Erythroblast (primary cell): ENCODE measurements at regions not wholly inside any gene's neighbourhood (a gene's known extent, or its start where the extent isn't known, plus 50 kb on each side); places are given as distances from the start of the nearest gene placed in this dataset.
"Not testable (repeated sequence)": the region's sequence is repeated elsewhere in the genome, so short reads cannot be mapped to it uniquely, and the experiment has no call there.

ENCODE experiments used
- DNase-seq, 2 experiments: peaks; one replicate each; lab custom pipeline; 2025; lab: John Stamatoyannopoulos, UW
- GATA1 ChIP-seq: IDR thresholded peaks from 2 replicates; pipeline ENCODE4 v1.6.1; 2011; ENCODE audit warnings: low read depth, mild to moderate bottlenecking, control low read depth, low read length, moderate library complexity
- POLR2A ChIP-seq: IDR thresholded peaks from 2 replicates; pipeline ENCODE4 v1.6.1; 2011; ENCODE audit warnings: mild to moderate bottlenecking, low read length

DNA sequence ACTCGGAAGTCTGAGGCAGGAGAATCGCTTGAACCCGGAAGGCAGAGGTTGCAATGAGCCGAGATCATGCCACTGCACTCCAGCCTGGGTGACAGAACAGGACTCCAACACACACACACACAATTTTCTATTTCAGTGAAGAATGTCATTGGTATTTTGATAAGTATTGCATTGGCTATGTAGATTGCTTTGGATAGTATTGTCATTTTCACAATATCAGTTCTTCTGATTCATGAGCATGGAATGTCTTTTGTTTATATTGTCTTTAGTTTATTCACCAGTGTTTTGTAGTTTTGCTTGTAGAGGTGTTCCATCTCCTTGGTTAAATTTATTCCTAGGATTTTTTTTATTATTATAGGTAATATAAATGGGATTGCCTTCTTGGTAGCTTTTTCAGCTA, 693.4 kb upstream of the SYT4 start:
- TF ChIP-seq GATA1 (no peak), POLR2A (no peak)
- no peak for DNase-seq

DNA sequence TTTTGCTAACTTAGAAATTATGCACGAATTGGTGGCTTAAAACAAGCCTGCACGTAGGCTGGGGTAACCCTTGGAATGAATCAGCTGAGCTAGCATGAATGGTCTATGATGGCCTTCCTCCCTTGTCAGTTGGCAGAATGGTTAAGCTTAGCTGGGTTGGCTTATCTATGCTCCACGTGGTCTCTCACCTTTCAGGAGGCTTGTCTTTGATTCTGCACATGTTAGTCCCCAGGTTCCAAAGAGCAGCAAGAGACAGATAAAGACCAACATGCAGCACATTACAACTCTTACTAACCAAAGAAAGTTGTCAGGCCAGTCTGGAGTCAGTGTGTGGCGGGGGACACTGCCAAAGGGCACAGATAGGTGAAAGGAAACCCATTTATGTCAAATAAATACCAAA, 700.9 kb upstream of the SYT4 start:
- no peak for DNase-seq

DNA sequence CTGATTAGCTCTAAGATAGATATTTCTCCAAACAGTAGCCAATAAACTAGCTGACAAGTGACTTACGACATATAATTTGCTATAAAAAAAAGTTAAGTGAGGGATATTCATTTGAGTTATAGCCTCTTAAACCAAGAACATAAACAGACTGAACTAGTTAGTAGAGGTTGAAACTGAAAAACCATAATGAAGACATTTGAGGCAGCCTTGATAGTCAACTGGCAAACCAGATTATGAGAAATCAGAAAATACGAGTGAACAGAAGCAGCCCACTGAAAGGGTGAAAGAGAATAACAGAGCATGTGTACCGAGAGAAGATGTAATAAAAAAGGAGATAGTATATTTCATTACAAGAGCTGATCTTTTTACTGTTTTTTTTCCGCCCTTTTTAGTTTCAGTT, 698.1 kb upstream of the SETBP1 start:
- no peak for TF ChIP-seq POLR2A
- no peak for TF ChIP-seq GATA1
- no peak for DNase-seq

More for the DNA sequence above, 700.9 kb upstream of the SYT4 start:
- no peak for TF ChIP-seq POLR2A
- no peak for TF ChIP-seq GATA1

DNA sequence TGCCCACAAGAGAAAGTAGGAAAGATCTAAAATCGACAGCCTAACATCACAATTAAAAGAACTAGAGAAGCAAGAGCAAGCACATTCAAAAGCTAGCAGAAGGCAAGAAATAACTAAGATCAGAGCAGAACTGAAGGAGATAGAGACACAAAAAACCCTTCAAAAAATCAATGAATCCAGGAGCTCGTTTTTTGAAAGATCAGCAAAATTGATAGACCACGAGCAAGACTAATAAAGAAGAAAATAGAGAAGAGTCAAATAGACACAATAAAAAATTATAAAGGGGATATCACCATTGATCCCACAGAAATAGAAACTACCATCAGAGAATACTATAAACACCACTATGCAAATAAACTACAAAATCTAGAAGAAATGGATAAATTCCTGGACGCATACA, 693.6 kb upstream of the SETBP1 start:
- not testable (repeated sequence) for DNase-seq

DNA sequence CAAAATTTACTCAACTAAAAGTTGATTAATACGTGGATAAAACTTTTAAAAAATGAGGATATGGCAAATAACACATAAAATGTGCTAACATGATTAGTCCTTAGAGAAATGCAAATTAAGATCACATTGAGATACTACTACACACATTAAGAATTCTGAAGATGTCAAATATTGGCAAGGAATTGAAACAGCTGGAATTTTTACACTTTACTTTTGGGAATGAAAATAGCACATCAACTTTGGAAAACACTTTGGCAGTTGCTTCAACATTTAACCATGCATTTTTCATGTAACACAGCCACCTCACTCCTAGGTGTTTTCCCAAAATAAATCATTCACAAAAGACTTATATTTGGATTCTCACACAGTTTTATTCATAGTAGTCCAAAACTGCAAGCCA, 687.9 kb upstream of the SETBP1 start:
- no peak for TF ChIP-seq POLR2A
- no peak for TF ChIP-seq GATA1

DNA sequence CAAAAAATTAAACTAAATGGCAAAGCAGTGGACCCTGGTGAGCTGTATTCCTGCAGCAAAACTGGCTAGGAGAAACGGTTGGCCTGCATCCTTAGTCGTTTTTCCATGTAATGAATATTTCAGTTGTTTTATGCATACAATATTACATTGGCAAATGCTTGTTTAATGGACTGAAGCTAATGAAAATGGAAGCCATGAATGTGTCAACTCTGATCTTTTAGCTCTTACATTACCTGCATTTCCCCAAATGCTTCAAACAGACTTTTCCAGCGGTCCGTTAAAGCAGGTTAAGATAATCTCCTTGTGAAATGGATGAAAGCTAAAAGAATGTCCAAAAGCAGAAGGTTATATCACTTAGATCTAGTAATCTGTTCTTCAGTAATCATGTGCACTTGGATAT, 686.3 kb upstream of the SETBP1 start:
- no peak for DNase-seq
- TF ChIP-seq POLR2A (no peak), GATA1 (no peak)

More for the DNA sequence above, 687.9 kb upstream of the SETBP1 start:
- DNase-seq = no peak

DNA sequence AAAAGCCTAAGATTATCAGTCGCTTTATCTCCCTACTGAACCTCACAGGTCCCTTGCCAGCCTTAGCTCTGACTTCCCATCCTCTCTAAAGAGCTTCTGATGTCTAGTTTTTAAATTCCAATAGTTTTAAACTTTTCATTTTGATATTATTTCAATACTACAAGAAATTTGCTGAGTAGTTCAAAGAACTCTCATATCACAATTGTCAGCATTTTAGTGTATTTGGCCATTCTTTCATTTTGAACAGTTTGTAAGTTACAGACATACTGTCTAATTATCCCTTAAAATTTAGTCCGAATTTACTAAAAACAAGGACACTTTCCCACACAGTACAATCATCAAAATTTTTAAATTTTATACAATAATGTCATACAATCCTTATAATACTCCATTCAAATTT, 666.8 kb upstream of the SETBP1 start:
- TF ChIP-seq POLR2A (no peak), GATA1 (no peak)
- no peak for DNase-seq

DNA sequence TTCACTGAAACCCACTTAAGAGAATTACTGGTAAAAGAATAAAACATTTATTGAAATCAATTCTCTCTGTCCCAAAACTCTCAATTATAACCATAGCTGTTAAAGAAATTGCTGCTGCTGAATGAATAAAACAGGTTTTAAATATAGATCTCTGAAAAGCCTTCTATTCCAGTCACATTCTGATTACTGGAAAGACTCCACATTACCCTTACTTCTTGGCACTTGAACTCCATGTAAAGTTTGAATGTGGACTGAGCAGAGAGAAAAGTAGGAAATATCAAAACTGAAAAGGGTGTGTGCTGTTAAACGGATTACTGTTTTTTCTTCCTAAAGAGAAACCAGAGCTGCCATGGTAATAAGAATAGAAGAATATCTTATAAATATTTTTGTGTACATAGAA, 655.3 kb upstream of the SETBP1 start:
- no peak for TF ChIP-seq GATA1
- no peak for TF ChIP-seq POLR2A
- DNase-seq = no peak

DNA sequence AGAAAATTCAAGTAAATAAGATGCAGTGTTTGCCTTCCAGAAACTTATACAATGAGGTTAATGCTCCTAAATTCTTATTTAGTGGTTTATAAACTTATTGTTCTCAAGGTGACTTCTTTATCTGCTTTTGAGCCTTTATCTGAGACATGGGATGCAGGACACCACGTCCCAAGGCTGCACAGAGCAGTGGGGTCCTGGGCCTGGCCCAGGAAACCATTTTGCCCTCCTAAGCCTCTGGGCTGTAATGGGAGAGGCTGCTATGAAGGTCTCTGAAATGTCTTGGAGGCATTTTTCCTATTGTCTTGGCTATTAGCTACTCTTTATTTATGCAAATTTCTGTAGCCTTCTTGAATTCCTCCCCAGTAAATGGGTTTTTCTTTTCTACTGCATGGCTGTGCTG, 652.6 kb upstream of the SETBP1 start:
- TF ChIP-seq POLR2A (no peak), GATA1 (no peak)
- no peak for DNase-seq

DNA sequence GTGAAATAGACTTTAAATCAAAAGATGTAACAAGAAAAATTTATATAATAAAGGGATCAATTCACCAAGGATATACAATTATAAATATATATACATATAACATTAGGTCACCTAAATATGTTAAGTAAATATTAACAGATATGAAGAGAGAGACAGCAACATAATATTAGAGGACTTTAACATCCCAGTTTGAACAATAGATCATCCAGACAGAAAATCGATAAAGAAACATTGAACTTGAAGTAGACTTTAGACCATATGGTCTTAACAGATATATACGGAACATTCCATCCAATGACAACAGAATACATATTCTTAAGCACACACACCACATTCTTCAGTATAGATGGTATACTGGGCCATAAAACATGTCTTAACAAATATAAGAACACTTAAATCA, 649.6 kb upstream of the SETBP1 start:
- no peak for TF ChIP-seq GATA1
- no peak for TF ChIP-seq POLR2A
- DNase-seq = no peak

DNA sequence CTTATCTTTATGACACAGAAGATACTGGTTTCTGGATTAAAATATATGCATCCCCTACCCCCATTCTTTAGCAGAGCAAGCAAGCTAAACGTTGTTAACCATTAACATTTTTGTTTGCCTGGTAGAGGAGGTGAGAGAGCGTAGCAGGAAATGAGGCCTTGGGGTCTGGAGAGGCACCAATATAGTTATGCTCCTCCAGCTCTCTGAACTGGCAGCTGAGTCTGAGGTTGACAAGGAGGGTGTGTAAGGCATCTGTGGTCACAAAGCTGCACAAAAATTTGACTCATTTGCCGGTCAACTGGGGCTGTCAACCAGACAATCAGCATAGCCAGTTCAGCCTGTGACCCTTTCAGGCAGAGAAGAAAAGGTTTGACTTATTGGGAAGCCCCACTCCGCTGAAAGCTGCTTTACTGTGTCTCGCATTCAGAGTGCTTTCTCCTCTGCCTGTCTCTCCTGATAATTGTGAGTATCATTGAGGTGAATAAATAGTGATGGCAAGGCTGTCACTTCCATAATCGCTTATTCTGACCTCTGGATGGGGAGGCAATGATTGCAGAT, 647.5 kb upstream of the SETBP1 start:
- TF ChIP-seq POLR2A (no peak), GATA1 (no peak)
- no peak for DNase-seq

DNA sequence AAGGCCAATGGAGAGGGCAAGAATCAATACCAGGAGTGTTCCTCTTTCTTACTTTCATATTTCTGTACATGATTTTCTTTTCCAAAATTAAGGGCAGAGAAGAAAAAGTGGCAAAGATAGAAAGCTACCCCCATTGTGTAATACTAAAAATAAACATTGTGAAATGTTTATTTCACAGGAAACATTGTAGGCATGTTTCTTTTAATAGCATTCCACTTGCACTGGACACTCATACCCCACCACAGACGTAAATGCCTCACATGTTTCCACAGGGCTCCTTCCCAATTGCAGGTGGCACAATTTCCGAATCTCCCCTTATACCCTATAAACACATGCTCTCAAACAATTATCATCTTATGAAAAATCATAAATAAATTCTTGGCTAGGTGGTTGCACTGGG, 645.1 kb upstream of the SETBP1 start:
- TF ChIP-seq POLR2A (no peak), GATA1 (no peak)
- DNase-seq = no peak

DNA sequence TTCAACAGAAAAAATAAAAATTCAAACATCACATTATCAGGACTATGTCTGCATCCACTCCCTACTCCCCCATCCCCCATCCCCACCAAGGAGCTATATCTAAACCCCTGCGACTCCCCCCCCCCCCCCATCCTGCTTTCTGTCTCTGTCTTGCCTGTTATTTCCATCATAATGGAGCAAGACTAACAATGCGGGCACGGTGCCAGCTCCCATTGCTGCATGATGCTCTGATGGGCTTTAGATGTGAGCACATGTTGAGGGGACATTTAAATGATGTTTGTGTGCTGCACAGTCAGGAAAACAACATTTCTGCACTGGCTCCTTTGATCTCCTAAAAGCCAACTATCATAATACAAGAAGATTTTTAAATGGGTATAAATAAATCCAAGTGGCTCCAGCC, 644.2 kb upstream of the SETBP1 start:
- no peak for TF ChIP-seq POLR2A
- no peak for TF ChIP-seq GATA1
- no peak for DNase-seq

DNA sequence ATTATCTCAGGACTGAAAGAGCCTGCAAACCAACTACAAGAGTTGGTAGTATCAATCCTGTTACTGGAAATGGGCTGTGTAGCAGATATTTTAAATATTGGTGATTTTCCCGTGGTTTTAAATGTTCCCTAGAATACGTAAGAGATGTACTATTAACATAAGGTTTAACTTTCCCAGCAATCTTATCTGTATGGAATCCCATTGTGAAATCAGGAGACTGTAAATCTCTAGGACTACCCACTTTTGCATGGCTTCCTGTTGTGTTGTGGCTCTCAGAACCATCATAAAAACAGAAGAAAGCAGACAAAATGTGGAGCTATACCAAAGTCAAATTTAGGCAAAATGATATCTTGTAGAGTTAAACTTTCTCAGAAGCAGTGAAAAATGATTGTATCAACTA, 641.5 kb upstream of the SETBP1 start:
- DNase-seq = no peak
- TF ChIP-seq GATA1 = no peak
- no peak for TF ChIP-seq POLR2A

DNA sequence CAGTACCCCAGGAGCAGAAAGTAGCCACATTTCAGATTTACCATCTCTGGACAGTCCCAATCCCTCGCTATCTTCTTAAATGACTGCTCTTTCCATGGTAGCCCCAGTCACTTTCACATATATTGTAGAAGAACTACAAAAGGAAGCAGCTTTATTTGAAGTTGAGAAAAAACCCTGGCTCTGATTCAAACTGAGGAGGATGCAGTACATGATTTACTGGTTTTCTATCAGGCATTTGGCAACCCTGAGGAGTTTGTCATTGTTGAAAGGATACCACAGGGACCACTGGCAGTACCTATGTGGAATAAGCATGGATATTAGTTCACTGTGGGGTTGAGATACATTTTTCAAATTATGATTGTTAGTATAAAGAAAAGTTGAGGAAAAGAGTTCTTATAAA, 640.9 kb upstream of the SETBP1 start:
- TF ChIP-seq POLR2A (no peak), GATA1 (no peak)
- no peak for DNase-seq

DNA sequence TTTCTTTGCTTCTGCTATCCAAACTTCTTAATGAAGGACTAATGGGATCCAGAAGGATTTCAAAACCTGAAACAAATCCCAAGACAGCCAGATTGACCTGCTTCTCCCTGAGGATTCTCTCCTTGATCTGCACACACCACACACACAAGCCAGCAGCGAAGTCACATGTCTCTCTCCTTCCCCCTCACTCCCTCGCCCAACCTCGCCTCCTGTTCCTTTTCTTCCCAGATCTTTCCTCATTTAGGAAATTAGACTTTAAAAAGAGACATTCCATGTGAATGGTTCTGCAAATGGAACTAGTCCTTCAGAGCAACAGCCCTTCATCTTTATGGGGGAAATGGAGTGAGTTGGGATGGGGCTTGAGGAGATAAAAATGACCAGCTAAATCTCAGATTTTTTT, 639.1 kb upstream of the SETBP1 start:
- TF ChIP-seq GATA1 (no peak), POLR2A (no peak)
- no peak for DNase-seq

DNA sequence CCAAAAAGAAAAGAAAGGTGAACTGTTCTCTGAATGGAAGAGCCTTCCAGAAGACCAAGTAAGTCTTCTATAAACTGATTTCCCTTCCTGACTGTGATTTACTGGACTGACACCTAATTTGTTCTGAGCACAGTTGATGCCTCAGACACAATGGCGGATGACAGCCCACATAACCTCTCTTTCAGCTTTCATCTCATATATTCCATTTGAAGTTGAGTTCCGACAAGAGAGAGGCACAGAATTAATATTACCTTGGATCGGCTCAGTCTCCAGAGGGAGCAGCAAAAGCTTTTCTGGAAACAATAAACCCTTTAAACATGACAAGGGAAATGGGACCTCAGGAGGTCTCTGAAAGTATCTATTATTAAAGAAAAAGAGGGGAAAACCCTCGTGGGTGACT, 638.7 kb upstream of the SETBP1 start:
- TF ChIP-seq GATA1 = no peak
- TF ChIP-seq POLR2A = no peak

More for the DNA sequence above, 638.7 kb upstream of the SETBP1 start:
- no peak for DNase-seq
